NCI-H460 (cell line): ENCODE measurements at regions not wholly inside any gene's neighbourhood (a gene's known extent, or its start where the extent isn't known, plus 50 kb on each side); places are given as distances from the start of the nearest gene placed in this dataset.

Experiments
- DNase-seq: peaks from one replicate; pipeline ENCODE4 v3.0.0-alpha.2; 2016; ENCODE audit warnings: low read depth; ENCODE audit errors: extremely low read depth

- DNase-seq: no peak
Measured at GRCh38 chr15:93671387-93671943, 559.9 kb upstream of the MCTP2 start.

DNA sequence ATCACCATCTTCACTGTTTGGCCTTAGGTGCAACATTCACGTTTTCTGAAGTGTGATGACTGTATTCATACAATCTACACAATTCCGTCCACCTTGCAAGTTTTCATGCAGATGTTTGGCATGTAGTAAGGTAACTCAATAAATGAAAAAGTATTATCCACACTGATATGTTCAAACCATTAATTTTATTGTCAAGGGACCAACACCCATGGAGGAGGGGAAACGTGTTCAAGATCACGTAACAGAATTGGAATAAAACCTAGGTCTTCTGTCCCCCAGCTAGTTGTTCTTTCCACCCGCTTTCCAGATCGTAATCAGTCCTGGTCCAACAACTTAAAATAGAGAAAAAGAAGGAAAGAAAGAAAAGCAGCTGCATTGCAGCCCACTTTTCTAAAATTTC is 560.4 kb upstream of the MCTP2 start:
- no peak for DNase-seq

GRCh38 chr15:93664213-93664956 is 567.0 kb upstream of the MCTP2 start:
- no peak for DNase-seq

GRCh38 chr15:93662162-93662885 is 569.0 kb upstream of the MCTP2 start:
- DNase-seq: no peak

- no peak for DNase-seq
Measured at GRCh38 chr15:93658026-93658816, 569.2 kb upstream of the RGMA start.

DNA sequence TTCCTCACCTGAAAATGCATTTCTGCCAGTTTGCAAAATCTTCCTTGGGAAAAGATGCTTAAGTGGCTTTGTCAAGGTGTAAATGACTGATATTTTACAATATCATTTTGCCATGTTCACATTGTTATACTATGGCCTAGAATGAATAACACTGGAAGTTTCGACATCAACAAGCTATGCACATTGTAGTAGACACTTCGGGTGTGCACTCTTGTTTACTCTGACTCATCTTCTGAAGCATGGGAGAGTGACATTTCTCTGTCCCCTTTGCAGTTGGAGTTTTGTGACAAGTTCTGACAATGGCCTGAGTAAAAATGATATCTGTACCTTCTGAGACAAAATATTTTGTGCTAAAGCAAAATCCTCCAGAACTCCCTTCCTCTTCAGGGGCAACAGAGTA is 567.0 kb upstream of the RGMA start:
- no peak for DNase-seq

- DNase-seq: no peak
Measured at GRCh38 chr15:93649691-93650235, 560.8 kb upstream of the RGMA start.

DNA sequence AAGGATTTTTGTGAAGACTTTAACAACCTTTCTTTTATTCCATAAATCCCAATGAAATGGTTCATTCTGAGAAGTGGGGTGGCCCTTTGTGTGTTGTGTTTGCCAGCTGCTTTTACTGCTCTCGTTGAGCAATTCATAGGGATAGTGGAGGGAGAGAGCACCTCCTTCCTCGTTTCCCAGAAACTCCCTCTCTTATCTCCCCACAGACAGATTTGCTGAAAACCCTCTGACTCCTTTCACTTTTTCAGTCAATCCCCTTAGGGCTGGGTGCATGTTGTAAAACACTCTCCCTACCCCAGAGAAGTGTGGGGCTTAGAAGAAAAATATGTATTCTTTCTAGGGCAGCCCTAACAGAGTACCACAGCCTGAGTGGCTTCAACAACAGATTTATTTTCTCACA is 557.2 kb upstream of the RGMA start:
- no peak for DNase-seq

DNA sequence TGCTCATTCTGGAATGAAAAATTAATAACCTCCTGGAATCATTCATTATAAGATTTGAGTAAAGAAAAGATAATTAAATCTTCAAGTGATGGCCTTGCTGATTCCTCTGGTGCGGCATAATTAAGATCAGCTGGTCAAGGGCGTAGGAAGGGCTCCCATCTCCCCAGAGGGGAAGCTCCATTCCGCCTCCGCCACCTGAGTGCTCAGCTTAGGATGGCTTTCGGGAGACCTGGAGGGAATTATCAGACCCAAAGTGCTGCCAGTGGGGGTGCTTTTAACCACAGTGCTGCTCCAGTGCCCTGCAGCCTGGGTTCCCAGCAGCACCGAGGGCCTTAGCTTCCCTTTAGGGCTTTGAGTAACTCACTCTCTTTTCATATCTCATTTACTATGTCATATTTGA is 556.6 kb upstream of the RGMA start:
- DNase-seq: no peak

- no peak for DNase-seq
Measured at GRCh38 chr15:93644595-93644994, 555.6 kb upstream of the RGMA start.

DNA sequence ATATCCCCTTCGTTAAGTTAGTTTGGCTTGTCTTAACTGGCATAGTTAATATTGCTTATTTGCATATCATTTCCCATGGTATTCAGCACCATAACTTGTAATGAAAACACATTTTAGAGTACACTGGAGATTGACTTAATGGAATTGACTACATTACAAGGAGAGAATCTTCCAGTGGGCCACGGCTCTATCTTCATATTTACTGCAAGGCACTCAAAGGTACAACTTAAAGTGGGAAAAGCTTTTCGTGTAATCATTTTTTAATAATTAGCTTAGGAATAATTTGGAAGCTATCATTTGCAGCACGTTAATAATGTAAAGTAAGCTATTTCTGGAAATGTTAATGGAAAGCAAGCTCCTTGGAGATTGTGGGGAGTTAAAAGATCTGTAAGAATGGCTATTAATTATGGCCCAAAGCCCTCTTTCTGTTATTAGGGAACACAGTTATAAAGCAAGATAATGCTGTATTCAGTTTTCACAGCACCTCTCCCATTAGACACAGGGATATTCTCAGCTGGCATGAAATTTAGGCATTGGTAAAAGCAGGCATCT is 551.5 kb upstream of the RGMA start:
- DNase-seq: no peak

GRCh38 chr15:93631958-93632618 is 543.1 kb upstream of the RGMA start:
- DNase-seq: no peak

DNA sequence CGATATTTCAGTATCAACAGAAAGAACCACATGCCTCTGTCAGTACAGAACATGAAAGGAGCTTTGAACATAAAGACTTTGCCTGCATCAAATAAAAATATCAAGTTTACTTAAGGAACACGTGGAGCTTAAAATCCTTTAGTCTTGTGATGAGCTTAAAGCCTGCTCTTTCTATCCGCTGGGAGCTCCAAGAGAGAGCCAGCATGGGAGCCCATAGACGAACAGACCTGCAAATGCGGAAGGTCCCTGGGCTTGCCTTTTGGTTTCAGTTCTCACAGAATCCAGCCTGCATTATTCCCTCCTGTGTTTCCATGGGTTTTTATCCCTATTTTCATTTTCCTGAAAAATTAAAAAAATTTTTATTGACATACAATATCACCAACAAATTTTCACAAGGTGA is 530.6 kb upstream of the RGMA start:
- DNase-seq: no peak

DNA sequence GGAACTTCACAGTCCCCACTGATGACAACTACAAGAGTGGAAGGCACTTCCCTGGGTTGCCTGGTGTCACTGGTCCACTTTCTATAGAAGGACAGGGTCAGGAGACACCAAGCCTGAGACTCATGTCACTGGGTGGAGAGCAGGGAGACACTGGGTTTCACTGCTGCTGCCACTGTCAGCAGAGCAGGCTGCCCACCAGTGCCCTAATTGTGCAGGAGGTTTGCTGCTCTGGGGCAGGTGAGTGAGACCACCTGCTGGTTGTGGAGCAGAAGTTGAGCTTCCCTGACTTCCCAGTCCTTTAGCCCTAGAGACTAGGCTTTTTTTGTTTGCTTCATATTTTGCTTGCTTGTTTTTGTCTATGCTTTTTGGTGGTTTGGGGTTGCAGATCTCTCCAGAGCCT is 528.4 kb upstream of the RGMA start:
- DNase-seq: no peak

- DNase-seq: no peak
Measured at GRCh38 chr15:93614386-93615104, 525.5 kb upstream of the RGMA start.

- DNase-seq: no peak
Measured at GRCh38 chr15:93613386-93613785, 524.4 kb upstream of the RGMA start.

DNA sequence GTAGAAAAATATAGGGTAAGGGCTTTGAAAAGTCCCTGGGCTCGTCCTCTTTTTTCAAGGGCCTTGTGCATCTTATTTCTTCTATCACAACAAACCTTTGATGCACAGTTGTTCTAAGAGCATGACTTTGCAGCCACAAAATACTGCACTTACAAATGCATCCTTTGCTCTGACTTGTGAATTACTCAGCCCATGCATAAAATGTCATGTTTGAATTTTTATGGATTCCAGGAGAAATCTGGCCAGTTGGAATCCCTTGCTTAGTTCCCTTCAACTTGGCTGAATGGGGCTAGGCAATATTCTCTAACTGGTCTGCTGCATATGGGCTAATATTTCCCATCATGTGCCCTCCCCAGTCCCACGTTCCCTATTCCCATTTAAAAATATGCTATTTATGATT is 523.9 kb upstream of the RGMA start:
- no peak for DNase-seq

DNA sequence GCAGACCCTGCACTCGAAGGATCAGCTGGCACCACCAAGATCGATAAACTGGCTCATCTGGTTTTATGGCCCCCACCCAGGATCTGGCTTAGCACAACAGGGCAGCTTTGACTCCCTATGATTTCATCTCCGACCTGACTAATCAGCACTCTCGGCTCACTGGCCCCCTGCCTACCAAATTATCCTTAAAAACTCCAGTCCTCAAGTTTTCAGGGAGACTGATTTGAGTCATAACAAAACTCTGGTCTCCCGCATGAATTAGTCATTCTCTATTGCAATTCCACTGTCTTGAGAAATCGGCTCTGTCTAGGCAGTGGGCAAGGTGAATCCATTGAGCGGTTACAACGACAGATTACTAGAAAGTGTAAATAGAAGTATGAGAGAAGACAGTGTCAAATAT is 521.9 kb upstream of the RGMA start:
- no peak for DNase-seq

DNA sequence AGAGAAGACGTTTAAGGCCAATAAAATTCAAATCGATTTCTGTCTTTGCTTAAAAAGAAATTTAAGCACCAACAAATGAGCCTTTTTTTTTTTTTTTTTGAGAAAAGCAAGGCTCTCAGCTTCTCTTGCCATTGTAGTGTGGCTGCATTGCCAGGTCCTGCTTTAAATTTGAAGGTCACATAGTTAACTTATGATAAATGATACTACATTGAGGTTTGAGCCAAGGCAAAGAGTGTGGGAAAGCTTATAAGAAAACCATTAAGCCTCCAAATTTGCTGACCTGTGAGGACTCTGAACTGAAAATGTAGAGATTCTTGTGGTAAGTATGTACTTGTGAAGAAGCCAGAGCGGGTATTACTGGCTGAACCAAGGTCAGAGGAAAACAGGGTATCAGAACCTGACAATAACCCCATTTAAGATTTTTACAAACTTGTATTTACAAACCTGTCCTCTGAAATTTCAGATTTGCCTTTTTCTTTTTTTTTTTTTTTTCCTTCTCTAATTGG is 519.7 kb upstream of the RGMA start:
- DNase-seq: no peak
